WTC11 (cell line): ENCODE measurements at regions not wholly inside any gene's neighbourhood (a gene's known extent, or its start where the extent isn't known, plus 50 kb on each side); places are given as distances from the start of the nearest gene placed in this dataset.
A peak's percentile ranks its signal among the peaks of the same experiment; 100 is the strongest.

Source experiments
- ATAC-seq: fragments of 200-7000 bp; cut with Tn5 transposase; 2 replicates; pipeline ENCODE4 v1.10.0; 2021; ENCODE audit warnings: mild to moderate bottlenecking, moderate library complexity
- CTCF ChIA-PET: fragments of 300-600 bp; sonication (Branson Sonifier 250); formaldehyde crosslinking; loops from one replicate; lab custom pipeline; 2021; ENCODE audit warnings: antibody characterized with exemption; lab: Charles Lee
- POLR2A ChIA-PET: fragments of 350-600 bp; sonication (Branson Sonifier 250); formaldehyde crosslinking; loops from one replicate; lab custom pipeline; 2021; ENCODE audit warnings: antibody characterized with exemption; lab: Charles Lee
- DNase-seq: peaks from one replicate; pipeline ENCODE4 v3.0.0; 2021; ENCODE audit warnings: low spot score
- H3K27ac Mint-ChIP-seq: 2 replicates; pipeline ENCODE4 v1.8.0; 2021; ENCODE audit warnings: mixed read lengths
- H3K27me3 Mint-ChIP-seq: 2 replicates; pipeline ENCODE4 v1.8.0; 2021; ENCODE audit warnings: low read depth, mild to moderate bottlenecking, moderate library complexity, mixed read lengths
- H3K36me3 Mint-ChIP-seq: 2 replicates; pipeline ENCODE4 v1.8.0; 2021; ENCODE audit warnings: mixed read lengths
- H3K4me1 Mint-ChIP-seq: 2 replicates; pipeline ENCODE4 v1.8.0; 2022; ENCODE audit warnings: mixed read lengths
- H3K4me3 Mint-ChIP-seq: 2 replicates; pipeline ENCODE4 v1.8.0; 2021; ENCODE audit warnings: mild to moderate bottlenecking, moderate library complexity, mixed read lengths
- H3K9me3 Mint-ChIP-seq: 2 replicates; pipeline ENCODE4 v1.8.0; 2021; ENCODE audit warnings: mixed read lengths
- ATF2 ChIP-seq: sonication (generic); formaldehyde crosslinking; IDR thresholded peaks from 2 replicates; pipeline ENCODE4 v1.8.1; 2022; ENCODE audit warnings: low read depth, missing genetic modification reagents, borderline replicate concordance
- ATF3 ChIP-seq: sonication (generic); formaldehyde crosslinking; conservative IDR thresholded peaks from 2 replicates; pipeline ENCODE4 v1.8.1; 2022; ENCODE audit warnings: mild to moderate bottlenecking, missing genetic modification reagents
- CDX4 ChIP-seq: fragments of 250-450 bp; sonication (Bioruptor Pico); IDR thresholded peaks from 2 replicates; pipeline ENCODE4 v1.9.0; 2021; ENCODE audit warnings: moderate library complexity, mild to moderate bottlenecking, inconsistent platforms, borderline replicate concordance
- ELF4 ChIP-seq: sonication (generic); formaldehyde crosslinking; IDR thresholded peaks from 2 replicates; pipeline ENCODE4 v1.8.1; 2022; ENCODE audit warnings: low read depth, mild to moderate bottlenecking, moderate library complexity, missing genetic modification reagents
- FOXJ3 ChIP-seq: sonication (generic); formaldehyde crosslinking; IDR thresholded peaks from 2 replicates; pipeline ENCODE4 v1.9.0; 2021; ENCODE audit warnings: missing genetic modification reagents, mild to moderate bottlenecking, borderline replicate concordance
- FOXP1 ChIP-seq: sonication (generic); formaldehyde crosslinking; IDR thresholded peaks from 2 replicates; pipeline ENCODE4 v1.8.0; 2022; ENCODE audit warnings: missing genetic modification reagents, mild to moderate bottlenecking, moderate library complexity, borderline replicate concordance
- FOXP4 ChIP-seq: sonication (generic); formaldehyde crosslinking; IDR thresholded peaks from 2 replicates; pipeline ENCODE4 v1.8.0; 2022; ENCODE audit warnings: mild to moderate bottlenecking, missing genetic modification reagents
- MAX ChIP-seq: sonication (generic); formaldehyde crosslinking; IDR thresholded peaks from 2 replicates; pipeline ENCODE4 v1.8.0; 2022; ENCODE audit warnings: mild to moderate bottlenecking, missing genetic modification reagents
- NR3C1 ChIP-seq: sonication (generic); formaldehyde crosslinking; conservative IDR thresholded peaks from 2 replicates; pipeline ENCODE4 v1.8.1; 2023; ENCODE audit warnings: low read depth, mild to moderate bottlenecking, missing genetic modification reagents
- PRRX2 ChIP-seq: fragments of 250-450 bp; sonication (Bioruptor Pico); IDR thresholded peaks from 2 replicates; pipeline ENCODE4 v1.8.0; 2021; ENCODE audit warnings: mild to moderate bottlenecking
- STAT6 ChIP-seq: sonication (generic); formaldehyde crosslinking; conservative IDR thresholded peaks from 2 replicates; pipeline ENCODE4 v1.8.1; 2023; ENCODE audit warnings: mild to moderate bottlenecking, low read depth, missing genetic modification reagents, moderate library complexity
- ZMAT4 ChIP-seq: fragments of 250-450 bp; sonication (Bioruptor Pico); IDR thresholded peaks from 2 replicates; pipeline ENCODE4 v1.9.0; 2021; ENCODE audit warnings: mild to moderate bottlenecking
- ZNF532 ChIP-seq: fragments of 250-450 bp; sonication (Bioruptor Pico); IDR thresholded peaks from 2 replicates; pipeline ENCODE4 v1.9.0; 2021; ENCODE audit warnings: mild to moderate bottlenecking, borderline replicate concordance

GRCh38 chrX:68895341-68895755 is 66.5 kb downstream of the EFNB1 start:
- ChIA-PET CTCF (interaction anchor here (4.2 kb wide), 1 partner anchor 67 kb away, joined by 29 read pairs; the partner anchor contains the start of gene EFNB1), POLR2A (no interaction called here)
- TF ChIP-seq ATF3 (CRISPR knock-in tag) = no peak
- no peak for TF ChIP-seq ATF2 (CRISPR knock-in tag)
- TF ChIP-seq NR3C1 (CRISPR knock-in tag) = no peak
- TF ChIP-seq CDX4 = no peak
- no peak for TF ChIP-seq MAX (CRISPR knock-in tag)
- TF ChIP-seq FOXP4 (CRISPR knock-in tag) = no peak
- TF ChIP-seq PRRX2 (CRISPR knock-in tag) = no peak
- H3K4me3 Mint-ChIP-seq = no peak overlapping the region
- H3K27ac Mint-ChIP-seq = no peak overlapping the region
- no peak for DNase-seq
- H3K4me1 Mint-ChIP-seq = peaks cover 29% of the 10 kb centered on the region
- no peaks in the 10 kb centered on the region; the same call in 1 of the 2 replicates for H3K9me3 Mint-ChIP-seq
- H3K27me3 Mint-ChIP-seq = peaks cover 37% of the 10 kb centered on the region
- H3K36me3 Mint-ChIP-seq = no peaks in the 10 kb centered on the region
- no peak for ATAC-seq

- TF ChIP-seq FOXJ3 (no peak), STAT6 (CRISPR knock-in tag) (no peak), MAX (CRISPR knock-in tag) (0 out of 2 replicates have a peak, but pooled peaks have one; percentile 16)
- TF ChIP-seq, all 79 proteins: peak for 1
- H3K27me3 Mint-ChIP-seq = peaks cover 37% of the 10 kb centered on the region
- no peaks in the 10 kb centered on the region for H3K36me3 Mint-ChIP-seq
- DNase-seq (no peak), ATAC-seq (peak; percentile 57)
- ChIA-PET POLR2A (no interaction called here), CTCF (interaction anchor here (1.1 to 4.2 kb wide), 2 partner anchors 66 to 72 kb away, joined by 3 to 29 read pairs; partner anchors contain the start of gene EFNB1)
- peak overlapping the region; percentile 42 for H3K4me3 Mint-ChIP-seq
- H3K4me1 Mint-ChIP-seq = peaks cover 29% of the 10 kb centered on the region
- H3K27ac Mint-ChIP-seq = no peak overlapping the region
- no peaks in the 10 kb centered on the region; the same call in 1 of the 2 replicates for H3K9me3 Mint-ChIP-seq
Measured at GRCh38 chrX:68894513-68895340, 65.9 kb downstream of the EFNB1 start.

- DNase-seq (no peak), ATAC-seq (peak; percentile 8; the same call in 1 of the 2 replicates)
- POLR2A ChIA-PET = no interaction called here
- CTCF ChIA-PET = interaction anchor here (1.1 to 4.2 kb wide), 2 partner anchors 66 to 71 kb away, joined by 3 to 29 read pairs; partner anchors contain the start of gene EFNB1
- H3K27ac Mint-ChIP-seq = no peak overlapping the region
- H3K36me3 Mint-ChIP-seq = no peaks in the 10 kb centered on the region
- H3K9me3 Mint-ChIP-seq = no peaks in the 10 kb centered on the region; the same call in 1 of the 2 replicates
- peaks cover 29% of the 10 kb centered on the region for H3K4me1 Mint-ChIP-seq
- H3K4me3 Mint-ChIP-seq = peak overlapping the region; percentile 42; the same call in 1 of the 2 replicates
- H3K27me3 Mint-ChIP-seq = peaks cover 37% of the 10 kb centered on the region
- TF ChIP-seq ZMAT4 (CRISPR knock-in tag) (no peak), CDX4 (no peak), ELF4 (CRISPR knock-in tag) (no peak), FOXP1 (CRISPR knock-in tag) (no peak), ZNF532 (CRISPR knock-in tag) (no peak)
Measured at GRCh38 chrX:68894142-68894512, 65.3 kb downstream of the EFNB1 start.
